Ishikawa (cell line): ENCODE measurements at regions not wholly inside any gene's neighbourhood (a gene's known extent, or its start where the extent isn't known, plus 50 kb on each side); places are given as distances from the start of the nearest gene placed in this dataset.

Experiments used
- CREB1 ChIP-seq: IDR thresholded peaks from 2 replicates; pipeline ENCODE4 v1.6.1; 2012; ENCODE audit warnings: low read depth
- TAF1 ChIP-seq: IDR thresholded peaks from 2 replicates; pipeline ENCODE4 v1.6.1; 2012; ENCODE audit warnings: low read depth, mild to moderate bottlenecking
- YY1 ChIP-seq: IDR thresholded peaks from 2 replicates; pipeline ENCODE4 v1.6.1; 2012; ENCODE audit warnings: low read depth

- TF ChIP-seq TAF1 (no peak), CREB1 (no peak), YY1 (no peak)
These were observed 466.8 kb downstream of the DMAC1 start for GRCh38 chr9:7332780-7333179.
